ENCODE measurements at regions not wholly inside any gene's neighbourhood (a gene's known extent, or its start where the extent isn't known, plus 50 kb on each side); places are given as distances from the start of the nearest gene placed in this dataset.

DNA sequence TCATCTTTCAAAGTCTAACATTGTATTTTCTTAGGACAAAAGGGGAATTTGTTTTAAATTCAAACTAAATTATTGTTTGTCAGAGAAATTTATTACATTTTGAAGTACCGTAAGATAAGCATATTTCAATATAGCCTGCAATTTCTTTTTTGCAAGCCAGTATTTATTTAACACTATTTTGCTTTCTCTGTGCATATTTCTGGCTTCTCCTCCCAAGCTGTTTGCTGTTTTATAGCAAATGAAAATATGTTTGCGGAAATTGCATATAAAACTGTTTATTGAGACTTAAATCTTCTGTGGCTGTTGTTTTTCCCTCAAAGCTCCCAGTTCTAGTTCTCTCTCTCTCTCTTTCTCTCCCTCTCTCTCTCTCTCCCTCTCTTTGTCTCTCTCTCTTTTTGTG lies 866.8 kb downstream of the FAM181B start:
- WGBS (ENCODE audit: low lambda C conversion rate): 23% methylated on average over 2 of the region's 2 CpGs
- ChIA-PET CTCF (ENCODE audit: low intra/inter-chr PET ratio, low total read pairs) (no interaction called here), POLR2A (no interaction called here)
- no peaks in the 10 kb centered on the region for H3K9me3 ChIP-seq (ENCODE audit: low read length)
- no peak overlapping the region for H3K9ac ChIP-seq (ENCODE audit: insufficient read depth, low read depth, low read length)
- H3K79me2 ChIP-seq (ENCODE audit: insufficient read depth, low read length): no peaks in the 10 kb centered on the region
- intact Hi-C loops (cut with micrococcal nuclease; ENCODE audit: unreplicated experiment) (no loop called here), in situ Hi-C loops (cut with HindIII; ENCODE audit: extremely low pct_ligation_motif_present, low pct_unique_long_range_greater_than_20kb) (no loop called here)
- DNase-seq (ENCODE audit: low spot score) (no peak), FAIRE-seq (no peak), ATAC-seq (no peak)
- H3K36me3 ChIP-seq (replicated peaks in 1 of 2; ENCODE audit: control insufficient read depth in 1 of 2, insufficient read depth in 2 of 2, low read length in 2 of 2): no peaks in the 10 kb centered on the region
- H3K27ac ChIP-seq (ENCODE audit: extremely low read length, insufficient read depth, low read length): no peak overlapping the region
- no peaks in the 10 kb centered on the region; a peak in 1 of 5 replicates for H3K27me3 ChIP-seq (ENCODE audit: control insufficient read depth in 1 of 2, insufficient read depth in 2 of 2, low read length in 2 of 2)
- H3K4me3 ChIP-seq (replicated peaks in 1 of 3; ENCODE audit: insufficient read depth in 1 of 3, low read depth in 2 of 3, low read length in 3 of 3): no peak overlapping the region
- H4K20me1 ChIP-seq (ENCODE audit: insufficient read depth, low read length): no peaks in the 10 kb centered on the region
- no peak overlapping the region for H3K4me2 ChIP-seq (ENCODE audit: low read depth, low read length)
- no TSS peak for BruUV-seq (replicated peaks)
- H2AFZ ChIP-seq (ENCODE audit: low read length): no peak overlapping the region
- TF ChIP-seq ZNF710 (CRISPR knock-in tag; IDR thresholded peaks at IDR 0.05; ENCODE audit: borderline replicate concordance) (no peak), ZNF207 (IDR thresholded peaks at IDR 0.05; ENCODE audit: borderline replicate concordance) (no peak), ZNF337 (CRISPR knock-in tag; IDR thresholded peaks at IDR 0.05; ENCODE audit: borderline replicate concordance, low read depth) (no peak)
- TF ChIP-seq, protein P1, sequence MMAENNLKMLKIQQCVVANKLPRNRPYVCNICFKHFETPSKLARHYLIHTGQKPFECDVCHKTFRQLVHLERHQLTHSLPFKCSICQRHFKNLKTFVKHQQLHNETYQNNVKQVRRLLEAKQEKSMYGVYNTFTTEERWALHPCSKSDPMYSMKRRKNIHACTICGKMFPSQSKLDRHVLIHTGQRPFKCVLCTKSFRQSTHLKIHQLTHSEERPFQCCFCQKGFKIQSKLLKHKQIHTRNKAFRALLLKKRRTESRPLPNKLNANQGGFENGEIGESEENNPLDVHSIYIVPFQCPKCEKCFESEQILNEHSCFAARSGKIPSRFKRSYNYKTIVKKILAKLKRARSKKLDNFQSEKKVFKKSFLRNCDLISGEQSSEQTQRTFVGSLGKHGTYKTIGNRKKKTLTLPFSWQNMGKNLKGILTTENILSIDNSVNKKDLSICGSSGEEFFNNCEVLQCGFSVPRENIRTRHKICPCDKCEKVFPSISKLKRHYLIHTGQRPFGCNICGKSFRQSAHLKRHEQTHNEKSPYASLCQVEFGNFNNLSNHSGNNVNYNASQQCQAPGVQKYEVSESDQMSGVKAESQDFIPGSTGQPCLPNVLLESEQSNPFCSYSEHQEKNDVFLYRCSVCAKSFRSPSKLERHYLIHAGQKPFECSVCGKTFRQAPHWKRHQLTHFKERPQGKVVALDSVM (CRISPR knock-in tag; IDR thresholded peaks at IDR 0.05): no peak
- TF ChIP-seq, protein P2, sequence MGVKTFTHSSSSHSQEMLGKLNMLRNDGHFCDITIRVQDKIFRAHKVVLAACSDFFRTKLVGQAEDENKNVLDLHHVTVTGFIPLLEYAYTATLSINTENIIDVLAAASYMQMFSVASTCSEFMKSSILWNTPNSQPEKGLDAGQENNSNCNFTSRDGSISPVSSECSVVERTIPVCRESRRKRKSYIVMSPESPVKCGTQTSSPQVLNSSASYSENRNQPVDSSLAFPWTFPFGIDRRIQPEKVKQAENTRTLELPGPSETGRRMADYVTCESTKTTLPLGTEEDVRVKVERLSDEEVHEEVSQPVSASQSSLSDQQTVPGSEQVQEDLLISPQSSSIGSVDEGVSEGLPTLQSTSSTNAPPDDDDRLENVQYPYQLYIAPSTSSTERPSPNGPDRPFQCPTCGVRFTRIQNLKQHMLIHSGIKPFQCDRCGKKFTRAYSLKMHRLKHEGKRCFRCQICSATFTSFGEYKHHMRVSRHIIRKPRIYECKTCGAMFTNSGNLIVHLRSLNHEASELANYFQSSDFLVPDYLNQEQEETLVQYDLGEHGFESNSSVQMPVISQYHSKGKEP (CRISPR knock-in tag; IDR thresholded peaks at IDR 0.05): no peak
- H3K4me1 ChIP-seq (ENCODE audit: insufficient read depth, low read length): no peaks in the 10 kb centered on the region
